Activated T-cell treated with anti-CD3 and anti-CD28 coated beads, Interleukin-2, amount 50 U/mL, for 72 hours (primary cell): ENCODE measurements at regions not wholly inside any gene's neighbourhood (a gene's known extent, or its start where the extent isn't known, plus 50 kb on each side); places are given as distances from the start of the nearest gene placed in this dataset.

Experiments used
- ATAC-seq, 2 donors: fragments of 150-1000 bp; cut with Tn5 transposase; replicated peaks in 1 of 2; 2 replicates each; pipeline ENCODE4 v1.10.0; 2021; ENCODE audit warnings: moderate library complexity in 2 of 2, mild to moderate bottlenecking in 1 of 2
- DNase-seq, 2 donors: peaks; one replicate each; pipeline ENCODE4 v3.0.0; 2021 to 2022; ENCODE audit warnings: mixed read lengths in 1 of 2
- H3K27ac Mint-ChIP-seq: one replicate; pipeline ENCODE4 v1.8.0; 2022; ENCODE audit warnings: mild to moderate bottlenecking, moderate library complexity, mixed read lengths
- H3K27me3 Mint-ChIP-seq: one replicate; pipeline ENCODE4 v1.8.0; 2022; ENCODE audit warnings: low read depth, mixed read lengths
- H3K36me3 Mint-ChIP-seq, 2 donors: one replicate each; pipeline ENCODE4 v1.8.0; 2022; ENCODE audit warnings: mixed read lengths in 2 of 2, mild to moderate bottlenecking in 1 of 2; ENCODE audit not compliant: insufficient read depth in 2 of 2
- H3K4me1 Mint-ChIP-seq: one replicate; pipeline ENCODE4 v1.8.0; 2022; ENCODE audit warnings: low read depth, mixed read lengths
- H3K4me3 Mint-ChIP-seq, 2 donors: one replicate each; pipeline ENCODE4 v1.8.0; 2022; ENCODE audit warnings: mild to moderate bottlenecking in 2 of 2, mixed read lengths in 2 of 2, moderate library complexity in 2 of 2
- H3K9me3 Mint-ChIP-seq, 2 donors: one replicate each; pipeline ENCODE4 v1.8.0; 2022; ENCODE audit warnings: mixed read lengths in 2 of 2

DNA sequence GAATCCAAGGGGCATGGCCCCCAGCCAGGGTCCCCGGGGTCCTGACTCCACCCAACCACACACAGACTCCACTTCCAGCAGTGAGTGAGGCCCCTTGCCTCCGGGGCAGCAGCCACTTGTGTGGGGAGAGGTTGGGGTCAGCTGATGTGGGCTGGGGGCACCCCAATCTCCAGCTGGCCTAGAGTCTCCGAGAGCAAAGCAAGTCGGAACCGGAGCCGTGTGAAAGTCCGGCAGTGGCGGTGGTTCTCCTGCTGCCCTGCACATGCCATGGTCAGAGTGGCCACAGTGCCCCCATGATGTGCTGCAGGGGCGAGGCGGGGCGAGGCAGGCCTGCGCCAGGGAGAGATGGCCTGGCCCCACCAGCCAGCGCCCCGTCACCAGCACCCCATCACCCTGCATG, 74.6 kb downstream of the PDGFA start:
- no peaks in the 10 kb centered on the region for H3K9me3 Mint-ChIP-seq
- H3K36me3 Mint-ChIP-seq: no peaks in the 10 kb centered on the region
- no peaks in the 10 kb centered on the region for H3K27me3 Mint-ChIP-seq
- H3K4me1 Mint-ChIP-seq: no peaks in the 10 kb centered on the region
- H3K27ac Mint-ChIP-seq: no peak overlapping the region
- ATAC-seq (no peak), DNase-seq (no peak)
- no peak overlapping the region for H3K4me3 Mint-ChIP-seq

DNA sequence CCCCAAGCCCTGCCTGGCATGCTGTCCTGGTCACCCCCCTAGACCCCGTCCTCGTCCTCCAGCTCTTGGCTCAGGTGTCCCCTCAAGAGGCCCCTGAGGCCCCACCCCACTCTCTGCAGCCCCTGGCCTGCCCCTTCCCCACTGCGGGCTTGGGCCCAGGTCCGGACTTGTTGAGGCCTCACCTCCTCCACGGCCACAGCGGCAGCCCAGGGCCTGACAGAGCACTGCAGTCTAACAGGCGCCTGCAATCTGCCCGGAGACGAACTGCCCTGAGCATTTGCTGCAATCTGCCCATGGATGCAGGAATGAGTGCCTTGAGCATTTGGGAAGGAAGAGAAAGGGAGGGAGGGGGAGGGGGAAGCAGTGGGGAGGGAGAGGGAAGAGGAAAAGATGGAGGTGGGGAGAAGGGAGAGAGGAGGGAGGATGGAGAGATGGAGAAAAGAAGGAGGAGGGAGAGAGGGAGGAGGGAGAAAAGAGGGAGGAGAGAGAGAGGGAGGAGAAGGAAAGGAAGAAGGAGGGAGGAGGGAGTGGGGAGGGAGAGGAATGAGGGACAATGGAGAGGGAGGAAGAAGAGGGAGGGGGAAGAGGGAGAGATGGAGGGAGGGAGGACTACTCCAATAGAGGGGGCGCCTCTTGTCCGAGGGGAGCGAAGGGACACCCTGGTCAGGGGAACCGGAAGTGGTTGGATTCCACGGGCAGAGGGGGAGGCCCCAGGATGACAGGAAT, 73.9 kb downstream of the PDGFA start:
- no peaks in the 10 kb centered on the region for H3K4me1 Mint-ChIP-seq
- no peak overlapping the region for H3K4me3 Mint-ChIP-seq
- no peak overlapping the region for H3K27ac Mint-ChIP-seq
- H3K9me3 Mint-ChIP-seq: no peaks in the 10 kb centered on the region
- no peak for ATAC-seq
- H3K27me3 Mint-ChIP-seq: no peaks in the 10 kb centered on the region
- no peaks in the 10 kb centered on the region for H3K36me3 Mint-ChIP-seq
- no peak for DNase-seq

DNA sequence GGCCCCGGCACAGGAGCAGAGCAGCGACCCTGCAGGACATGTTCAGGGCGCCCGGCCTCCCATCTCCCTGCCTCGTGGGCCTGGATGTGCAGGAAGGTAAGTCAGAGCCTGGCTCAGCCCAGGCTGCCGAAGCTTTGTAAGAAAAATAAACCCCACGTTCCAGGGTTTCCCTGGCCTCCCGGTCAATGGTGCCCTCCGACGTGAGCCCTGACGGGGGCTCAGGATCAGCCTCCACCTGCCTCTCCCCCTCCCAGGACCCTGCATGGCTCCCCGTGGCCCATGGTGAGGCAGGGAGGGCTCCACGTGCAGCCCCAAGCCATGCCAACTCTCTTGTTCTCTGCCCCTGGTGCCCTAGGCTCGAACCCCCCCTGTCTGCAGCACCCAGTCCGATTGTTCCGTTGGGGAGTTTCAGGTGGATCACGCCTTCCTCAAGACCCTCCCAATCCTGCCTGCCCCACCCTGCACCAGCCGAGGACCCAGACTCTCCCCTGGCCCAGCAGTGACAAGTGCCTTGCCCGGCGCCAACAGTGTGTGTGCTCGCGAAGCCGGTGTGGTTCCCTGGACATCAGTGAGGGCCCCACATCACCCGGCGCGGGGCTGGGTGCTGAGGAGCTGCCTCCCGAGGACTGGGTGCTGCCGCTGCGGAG, 73.2 kb downstream of the PDGFA start:
- ATAC-seq: no peak
- H3K9me3 Mint-ChIP-seq: no peaks in the 10 kb centered on the region
- H3K27me3 Mint-ChIP-seq: no peaks in the 10 kb centered on the region
- H3K4me1 Mint-ChIP-seq: peaks cover 6% of the 10 kb centered on the region
- H3K4me3 Mint-ChIP-seq: no peak overlapping the region
- H3K36me3 Mint-ChIP-seq: no peaks in the 10 kb centered on the region
- H3K27ac Mint-ChIP-seq: no peak overlapping the region
- no peak for DNase-seq
